B cell (primary cell): ENCODE measurements at regions not wholly inside any gene's neighbourhood (a gene's known extent, or its start where the extent isn't known, plus 50 kb on each side); places are given as distances from the start of the nearest gene placed in this dataset.

Experiments
- ATAC-seq: fragments of 200-7000 bp; cut with Tn5 transposase; one replicate; pipeline ENCODE4 v1.10.0; 2021; ENCODE audit warnings: low read depth, mild to moderate bottlenecking, moderate number of reproducible peaks, moderate library complexity
- CTCF ChIA-PET: fragments of 350-600 bp; sonication (Branson Sonifier 250); formaldehyde crosslinking; loops from one replicate; lab custom pipeline; 2021; ENCODE audit warnings: antibody characterized with exemption, inconsistent platforms; lab: Charles Lee
- POLR2A ChIA-PET: fragments of 350-600 bp; sonication (Branson Sonifier 250); formaldehyde crosslinking; loops from one replicate; lab custom pipeline; 2021; ENCODE audit warnings: antibody characterized with exemption; lab: Charles Lee
- DNase-seq: peaks from one replicate; pipeline ENCODE4 v3.0.0; 2013
- H2AFZ ChIP-seq: 2 replicates; pipeline ENCODE4 v1.6.1; 2012; ENCODE audit warnings: mild to moderate bottlenecking, low read depth, low read length; ENCODE audit not compliant: insufficient read depth, poor library complexity, severe bottlenecking
- H3K27ac ChIP-seq, 2 donors: 1 replicate in 1 of 2; 2 replicates in 1 of 2; pipeline ENCODE4 v1.5.1; 2012 to 2013; ENCODE audit warnings: low read length in 2 of 2, mild to moderate bottlenecking in 2 of 2, moderate library complexity in 1 of 2
- H3K27me3 ChIP-seq, 4 experiments: fragments of 200-600 bp in 1 of 4; sonication (generic) in 1 of 4; replicated peaks in 1 of 4; 1 replicate in 2 of 4; 2 replicates in 2 of 4; pipeline versions ENCODE4 v1.6.1 to v1.7.0; 2013 to 2016; ENCODE audit warnings: low read length in 3 of 4, mild to moderate bottlenecking in 2 of 4, mixed read lengths in 1 of 4, moderate library complexity in 1 of 4; ENCODE audit not compliant: insufficient read depth in 4 of 4, control insufficient read depth in 3 of 4; ENCODE audit errors: control extremely low read depth in 1 of 4
- H3K36me3 ChIP-seq, 2 experiments: replicated peaks in 1 of 2; 1 replicate in 1 of 2; 2 replicates in 1 of 2; pipeline versions ENCODE4 v1.6.1 to v1.7.1; 2013; ENCODE audit warnings: low read length in 1 of 2; ENCODE audit not compliant: insufficient read depth in 2 of 2, control insufficient read depth in 1 of 2; ENCODE audit errors: control extremely low read depth in 1 of 2, extremely low read depth in 1 of 2
- H3K4me1 ChIP-seq, 2 donors: fragments of 200-600 bp in 1 of 2; sonication (generic) in 1 of 2; 1 replicate in 1 of 2; 2 replicates in 1 of 2; pipeline versions ENCODE4 v1.5.1 to v1.6.1; 2013 to 2017; ENCODE audit warnings: low read length in 2 of 2; ENCODE audit not compliant: control insufficient read depth in 2 of 2, insufficient read depth in 2 of 2
- H3K4me2 ChIP-seq: replicated peaks from 2 replicates; pipeline ENCODE3; 2012; ENCODE audit warnings: mild to moderate bottlenecking, low read depth, low read length; ENCODE audit not compliant: poor library complexity, severe bottlenecking
- H3K4me3 ChIP-seq, 5 experiments: fragments of 200-600 bp in 1 of 5; sonication (generic) in 1 of 5; 1 replicate in 3 of 5; 2 replicates in 2 of 5; pipeline versions ENCODE4 v1.5.1 to v1.7.0; 2011 to 2016; ENCODE audit warnings: low read length in 4 of 5, mild to moderate bottlenecking in 4 of 5, low read depth in 2 of 5, control low read depth in 1 of 5, moderate library complexity in 1 of 5; ENCODE audit not compliant: insufficient read depth in 1 of 5; ENCODE audit errors: control extremely low read depth in 1 of 5, extremely low read depth in 1 of 5
- H3K79me2 ChIP-seq: fragments of 200-600 bp; sonication (generic); one replicate; pipeline ENCODE4 v1.6.0; 2016; ENCODE audit warnings: low read length; ENCODE audit not compliant: control insufficient read depth, insufficient read depth
- H3K9ac ChIP-seq: fragments of 200-600 bp; sonication (generic); 2 replicates; pipeline ENCODE4 v1.6.1; 2017; ENCODE audit warnings: mild to moderate bottlenecking, low read length, moderate library complexity
- H3K9me3 ChIP-seq, 3 donors: one replicate each; pipeline versions ENCODE4 v1.6.1 to v1.7.1; 2013; ENCODE audit warnings: low read length in 2 of 3; ENCODE audit not compliant: control insufficient read depth in 2 of 3, insufficient read depth in 1 of 3; ENCODE audit errors: control extremely low read depth in 1 of 3
- H4K20me1 ChIP-seq: 2 replicates; pipeline ENCODE4 v1.6.0; 2012; ENCODE audit warnings: mild to moderate bottlenecking, low read length; ENCODE audit not compliant: insufficient read depth, control insufficient read depth, poor library complexity, severe bottlenecking
- H3K27ac Mint-ChIP-seq: one replicate; pipeline ENCODE4 v1.8.0; 2021; ENCODE audit warnings: mixed read lengths
- H3K27me3 Mint-ChIP-seq: one replicate; pipeline ENCODE4 v1.8.0; 2021; ENCODE audit warnings: mixed read lengths
- H3K4me1 Mint-ChIP-seq: one replicate; pipeline ENCODE4 v1.8.0; 2021; ENCODE audit warnings: mixed read lengths
- H3K4me3 Mint-ChIP-seq: one replicate; pipeline ENCODE4 v1.8.0; 2021; ENCODE audit warnings: mixed read lengths
- H3K9me3 Mint-ChIP-seq: one replicate; pipeline ENCODE4 v1.8.0; 2022; ENCODE audit warnings: mixed read lengths; ENCODE audit not compliant: insufficient read depth
- EZH2 ChIP-seq: IDR thresholded peaks from 2 replicates; pipeline ENCODE4 v1.6.1; 2012; ENCODE audit warnings: borderline replicate concordance, low read depth, mild to moderate bottlenecking, moderate library complexity, low read length; ENCODE audit not compliant: insufficient read depth, poor library complexity, severe bottlenecking
- WGBS: methylation state at CpG from one replicate; pipeline ENCODE4 v1.1.5; 2013; ENCODE audit warnings: missing lambda C conversion rate; ENCODE audit not compliant: insufficient coverage; 5-methylcytosine and 5-hydroxymethylcytosine counted together
- intact Hi-C: fragments of 100-400 bp; cut with micrococcal nuclease; formaldehyde crosslinking; loops from one replicate; pipeline ENCODE4 v1.10.0; 2022
- TF ChIP-seq, protein P1 (sequence below): fragments of 200-600 bp; IDR thresholded peaks from one replicate; pipeline ENCODE4 v1.8.0; 2022; ENCODE audit warnings: antibody characterized with exemption, mild to moderate bottlenecking

DNA sequence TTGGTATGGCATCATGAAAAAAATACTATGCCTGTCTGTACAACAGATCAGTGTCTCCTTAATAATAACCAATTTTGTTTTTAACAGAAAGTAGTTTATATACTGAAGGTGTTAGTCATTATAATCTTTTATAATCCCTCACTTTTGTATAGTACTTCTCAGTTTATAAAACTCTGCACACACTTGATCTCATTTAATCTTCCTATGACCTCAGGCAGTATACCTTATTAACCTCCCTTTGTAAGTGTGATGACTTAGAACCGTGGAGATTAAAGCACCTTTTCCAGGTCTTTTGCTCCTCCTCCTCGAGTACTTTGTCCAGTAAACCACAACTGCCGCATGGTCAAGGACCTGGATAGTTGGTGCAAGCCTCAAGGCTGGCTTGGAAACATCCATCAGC lies 945.5 kb downstream of the EPHA4 start:
- H3K27me3 Mint-ChIP-seq, result no peaks in the 10 kb centered on the region
- intact Hi-C loops, result no loop called here

DNA sequence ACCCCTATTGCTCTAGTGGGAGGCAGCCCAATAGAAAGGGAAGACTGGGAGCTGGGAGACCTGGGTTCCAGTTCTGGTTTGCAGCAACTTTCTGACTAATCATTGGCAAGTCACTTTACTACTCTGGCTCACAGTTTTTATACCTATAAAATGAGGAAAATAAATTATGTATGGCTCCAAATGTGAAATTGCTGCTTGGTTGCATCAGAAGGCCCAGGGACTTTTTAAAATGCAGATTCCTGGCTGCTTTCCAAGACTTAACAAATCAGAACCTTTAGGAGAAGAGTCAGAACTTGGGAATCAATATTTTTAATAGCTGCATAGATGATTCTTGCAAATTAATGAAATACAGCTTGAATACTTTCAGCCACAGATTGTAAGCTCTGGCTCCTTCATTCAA lies 943.9 kb downstream of the EPHA4 start:
- no peak overlapping the region for H2AFZ ChIP-seq
- no peaks in the 10 kb centered on the region for H4K20me1 ChIP-seq
- H3K27me3 Mint-ChIP-seq, result no peaks in the 10 kb centered on the region
- H3K4me1 Mint-ChIP-seq, result no peaks in the 10 kb centered on the region
- H3K4me1 ChIP-seq, result no peaks in the 10 kb centered on the region
- H3K4me2 ChIP-seq, result no peak overlapping the region
- DNase-seq, result no peak
- no peak overlapping the region for H3K4me3 Mint-ChIP-seq
- H3K9me3 Mint-ChIP-seq, result no peaks in the 10 kb centered on the region
- H3K36me3 ChIP-seq, result no peaks in the 10 kb centered on the region
- H3K27ac ChIP-seq, result no peak overlapping the region
- no peaks in the 10 kb centered on the region for H3K79me2 ChIP-seq
- no peaks in the 10 kb centered on the region for H3K27me3 ChIP-seq
- H3K9ac ChIP-seq, result no peak overlapping the region
- intact Hi-C loops, result no loop called here
- ChIA-PET CTCF (no interaction called here), POLR2A (no interaction called here)
- no peak for TF ChIP-seq EZH2
- TF ChIP-seq, protein P1, sequence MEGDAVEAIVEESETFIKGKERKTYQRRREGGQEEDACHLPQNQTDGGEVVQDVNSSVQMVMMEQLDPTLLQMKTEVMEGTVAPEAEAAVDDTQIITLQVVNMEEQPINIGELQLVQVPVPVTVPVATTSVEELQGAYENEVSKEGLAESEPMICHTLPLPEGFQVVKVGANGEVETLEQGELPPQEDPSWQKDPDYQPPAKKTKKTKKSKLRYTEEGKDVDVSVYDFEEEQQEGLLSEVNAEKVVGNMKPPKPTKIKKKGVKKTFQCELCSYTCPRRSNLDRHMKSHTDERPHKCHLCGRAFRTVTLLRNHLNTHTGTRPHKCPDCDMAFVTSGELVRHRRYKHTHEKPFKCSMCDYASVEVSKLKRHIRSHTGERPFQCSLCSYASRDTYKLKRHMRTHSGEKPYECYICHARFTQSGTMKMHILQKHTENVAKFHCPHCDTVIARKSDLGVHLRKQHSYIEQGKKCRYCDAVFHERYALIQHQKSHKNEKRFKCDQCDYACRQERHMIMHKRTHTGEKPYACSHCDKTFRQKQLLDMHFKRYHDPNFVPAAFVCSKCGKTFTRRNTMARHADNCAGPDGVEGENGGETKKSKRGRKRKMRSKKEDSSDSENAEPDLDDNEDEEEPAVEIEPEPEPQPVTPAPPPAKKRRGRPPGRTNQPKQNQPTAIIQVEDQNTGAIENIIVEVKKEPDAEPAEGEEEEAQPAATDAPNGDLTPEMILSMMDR, result no peak
- no peak overlapping the region for H3K27ac Mint-ChIP-seq
- no peak for ATAC-seq
- H3K4me3 ChIP-seq, result no peak overlapping the region
- no peaks in the 10 kb centered on the region for H3K9me3 ChIP-seq

More for the DNA sequence above, 945.5 kb downstream of the EPHA4 start:
- Mint-ChIP-seq H3K4me1 (no peaks in the 10 kb centered on the region), H3K4me3 (no peak overlapping the region), H3K27ac (no peak overlapping the region), H3K9me3 (no peaks in the 10 kb centered on the region)
- 90% methylated on average over 2 of the region's 3 CpGs for WGBS
- POLR2A ChIA-PET, result no interaction called here
- no peak for DNase-seq
- Histone ChIP-seq H3K9me3 (peaks cover 0 to 2% (median 0%) of the 10 kb centered on the region in 3 donors), H3K36me3 (no peaks in the 10 kb centered on the region), H4K20me1 (no peaks in the 10 kb centered on the region), H2AFZ (no peak overlapping the region), H3K4me3 (no peak overlapping the region), H3K9ac (no peak overlapping the region), H3K79me2 (no peaks in the 10 kb centered on the region), H3K27ac (no peak overlapping the region), H3K27me3 (no peaks in the 10 kb centered on the region), H3K4me2 (no peak overlapping the region), H3K4me1 (no peaks in the 10 kb centered on the region)
- CTCF ChIA-PET, result no interaction called here
- no peak for ATAC-seq
- TF ChIP-seq, protein P1, result no peak
- TF ChIP-seq EZH2, result no peak
